ENCODE measurements at regions not wholly inside any gene's neighbourhood (a gene's known extent, or its start where the extent isn't known, plus 50 kb on each side); places are given as distances from the start of the nearest gene placed in this dataset.

GRCh38 chr4:115711575-115711974 lies 598.2 kb upstream of the NDST4 start:
- Mint-ChIP-seq H3K27ac (no peak overlapping the region), H3K9me3 (no peaks in the 10 kb centered on the region), H3K36me3 (ENCODE audit: low read depth) (no peaks in the 10 kb centered on the region), H3K27me3 (ENCODE audit: low read depth) (no peaks in the 10 kb centered on the region), H3K4me3 (no peak overlapping the region), H3K4me1 (no peaks in the 10 kb centered on the region)
- TF ChIP-seq, protein P1, sequence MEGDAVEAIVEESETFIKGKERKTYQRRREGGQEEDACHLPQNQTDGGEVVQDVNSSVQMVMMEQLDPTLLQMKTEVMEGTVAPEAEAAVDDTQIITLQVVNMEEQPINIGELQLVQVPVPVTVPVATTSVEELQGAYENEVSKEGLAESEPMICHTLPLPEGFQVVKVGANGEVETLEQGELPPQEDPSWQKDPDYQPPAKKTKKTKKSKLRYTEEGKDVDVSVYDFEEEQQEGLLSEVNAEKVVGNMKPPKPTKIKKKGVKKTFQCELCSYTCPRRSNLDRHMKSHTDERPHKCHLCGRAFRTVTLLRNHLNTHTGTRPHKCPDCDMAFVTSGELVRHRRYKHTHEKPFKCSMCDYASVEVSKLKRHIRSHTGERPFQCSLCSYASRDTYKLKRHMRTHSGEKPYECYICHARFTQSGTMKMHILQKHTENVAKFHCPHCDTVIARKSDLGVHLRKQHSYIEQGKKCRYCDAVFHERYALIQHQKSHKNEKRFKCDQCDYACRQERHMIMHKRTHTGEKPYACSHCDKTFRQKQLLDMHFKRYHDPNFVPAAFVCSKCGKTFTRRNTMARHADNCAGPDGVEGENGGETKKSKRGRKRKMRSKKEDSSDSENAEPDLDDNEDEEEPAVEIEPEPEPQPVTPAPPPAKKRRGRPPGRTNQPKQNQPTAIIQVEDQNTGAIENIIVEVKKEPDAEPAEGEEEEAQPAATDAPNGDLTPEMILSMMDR (IDR thresholded peaks at IDR 0.05; ENCODE audit: unreplicated experiment in 3 of 3), result no peak

- no peak overlapping the region for H3K4me3 Mint-ChIP-seq
- no peaks in the 10 kb centered on the region for H3K9me3 Mint-ChIP-seq
- TF ChIP-seq, protein P1 (IDR thresholded peaks at IDR 0.05; ENCODE audit: unreplicated experiment in 3 of 3), result no peak
- H3K27ac Mint-ChIP-seq, result no peak overlapping the region
- no peaks in the 10 kb centered on the region for H3K4me1 Mint-ChIP-seq
- no peaks in the 10 kb centered on the region for H3K36me3 Mint-ChIP-seq (ENCODE audit: low read depth)
- no peaks in the 10 kb centered on the region for H3K27me3 Mint-ChIP-seq (ENCODE audit: low read depth)
Measured at GRCh38 chr4:115688961-115689360, 575.5 kb upstream of the NDST4 start.

GRCh38 chr4:115687052-115687755 lies 573.8 kb upstream of the NDST4 start:
- TF ChIP-seq, protein P1 (IDR thresholded peaks at IDR 0.05; ENCODE audit: unreplicated experiment in 3 of 3), result no peak
- H3K4me3 Mint-ChIP-seq, result no peak overlapping the region
- H3K27me3 Mint-ChIP-seq (ENCODE audit: low read depth), result no peaks in the 10 kb centered on the region
- no peaks in the 10 kb centered on the region for H3K4me1 Mint-ChIP-seq
- H3K36me3 Mint-ChIP-seq (ENCODE audit: low read depth), result no peaks in the 10 kb centered on the region
- H3K27ac Mint-ChIP-seq, result no peak overlapping the region
- no peaks in the 10 kb centered on the region for H3K9me3 Mint-ChIP-seq

DNA sequence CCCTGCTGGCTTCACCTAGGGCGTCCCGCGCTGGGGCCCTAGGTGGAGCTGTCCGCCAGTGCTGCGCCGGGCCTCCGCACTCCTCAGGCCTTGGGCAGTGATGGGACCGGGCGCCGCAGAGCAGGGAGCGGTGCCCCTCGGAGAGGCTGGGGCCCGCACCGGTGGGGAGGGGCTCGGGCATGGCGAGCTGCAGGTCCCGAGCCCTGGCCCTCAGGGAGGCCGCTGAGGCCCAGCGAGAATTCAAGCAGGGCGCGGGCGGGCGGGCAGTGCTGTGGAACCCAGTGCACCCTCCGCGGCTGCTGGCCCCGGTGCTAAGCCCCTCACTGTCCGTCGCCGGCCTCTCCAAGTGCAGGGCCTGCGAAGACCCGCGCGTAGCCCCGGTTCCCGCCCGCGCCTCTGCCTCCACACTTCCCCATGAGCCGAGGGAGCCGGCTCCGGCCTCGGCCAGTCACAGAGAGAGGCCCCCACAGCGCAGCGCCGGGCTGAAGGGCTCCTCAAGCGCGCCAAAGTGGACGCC lies 565.1 kb upstream of the NDST4 start:
- H3K27me3 Mint-ChIP-seq (ENCODE audit: low read depth), result no peaks in the 10 kb centered on the region

DNA sequence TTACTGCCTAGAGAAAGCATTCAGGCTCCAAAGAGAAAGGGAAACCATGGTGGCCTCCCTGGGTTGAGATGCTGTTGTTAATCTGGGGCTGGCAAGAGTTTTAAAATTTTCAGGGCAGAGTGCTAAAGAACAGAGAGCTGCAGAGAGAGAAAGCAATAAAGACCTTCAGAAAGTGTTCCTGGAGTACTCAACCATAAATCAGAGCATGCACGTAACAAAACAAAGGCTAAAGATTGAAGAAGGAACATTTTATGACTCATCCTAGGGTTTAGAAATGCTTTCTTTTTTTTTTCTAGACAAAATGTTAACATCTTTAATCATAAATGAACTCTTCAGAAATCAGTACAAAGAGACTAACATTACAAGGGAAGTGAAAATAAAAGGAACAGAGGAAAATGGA lies 562.3 kb upstream of the NDST4 start:
- no peak overlapping the region for H3K27ac Mint-ChIP-seq
- H3K27me3 Mint-ChIP-seq (ENCODE audit: low read depth), result no peaks in the 10 kb centered on the region
- no peak overlapping the region for H3K4me3 Mint-ChIP-seq
- no peaks in the 10 kb centered on the region for H3K4me1 Mint-ChIP-seq
- peaks cover 2% of the 10 kb centered on the region for H3K9me3 Mint-ChIP-seq
- TF ChIP-seq, protein P1 (IDR thresholded peaks at IDR 0.05; ENCODE audit: unreplicated experiment in 3 of 3), result no peak
- no peaks in the 10 kb centered on the region for H3K36me3 Mint-ChIP-seq (ENCODE audit: low read depth)

More for the DNA sequence above, 565.1 kb upstream of the NDST4 start:
- no peaks in the 10 kb centered on the region for H3K4me1 Mint-ChIP-seq
- TF ChIP-seq, protein P1 (IDR thresholded peaks at IDR 0.05; ENCODE audit: unreplicated experiment in 3 of 3), result no peak
- no peaks in the 10 kb centered on the region for H3K36me3 Mint-ChIP-seq (ENCODE audit: low read depth)
- H3K9me3 Mint-ChIP-seq, result peaks cover 2% of the 10 kb centered on the region
- H3K4me3 Mint-ChIP-seq, result no peak overlapping the region
- H3K27ac Mint-ChIP-seq, result no peak overlapping the region

DNA sequence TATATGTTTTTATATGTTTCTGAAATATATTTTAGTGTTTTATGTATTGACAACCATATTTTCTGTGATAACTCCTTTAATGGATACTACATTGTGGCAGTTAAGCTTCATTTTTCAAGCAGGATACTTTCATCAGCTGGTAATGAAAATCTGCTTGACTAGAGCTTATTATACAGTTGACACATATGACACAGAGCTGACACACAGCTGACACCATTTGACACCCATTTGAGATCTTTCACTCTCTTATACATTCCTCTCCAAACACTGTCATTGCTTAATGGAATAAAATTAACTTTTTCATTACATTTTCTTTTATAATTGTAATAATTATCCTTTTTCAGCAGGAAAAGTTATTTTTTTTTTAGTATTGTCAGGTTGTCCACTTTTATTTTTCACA lies 561.1 kb upstream of the NDST4 start:
- H3K27ac Mint-ChIP-seq, result no peak overlapping the region
- H3K4me1 Mint-ChIP-seq, result no peaks in the 10 kb centered on the region
- no peaks in the 10 kb centered on the region for H3K36me3 Mint-ChIP-seq (ENCODE audit: low read depth)
- H3K4me3 Mint-ChIP-seq, result no peak overlapping the region
- peaks cover under 1% of the 10 kb centered on the region for H3K9me3 Mint-ChIP-seq
- H3K27me3 Mint-ChIP-seq (ENCODE audit: low read depth), result no peaks in the 10 kb centered on the region
- TF ChIP-seq, protein P1 (IDR thresholded peaks at IDR 0.05; ENCODE audit: unreplicated experiment in 3 of 3), result no peak

Measured in nephron (organoid).